HL-60 (cell line): ENCODE measurements at regions not wholly inside any gene's neighbourhood (a gene's known extent, or its start where the extent isn't known, plus 50 kb on each side); places are given as distances from the start of the nearest gene placed in this dataset.

ENCODE experiments used
- DNase-seq, 2 experiments: peaks; one replicate each; pipeline ENCODE4 v3.0.0-alpha.2; 2010 to 2020; ENCODE audit warnings: low read depth in 1 of 2, low spot score in 1 of 2
- H3K27ac ChIP-seq: fragments of 250-450 bp; sonication (Bioruptor Pico); replicated peaks from 2 replicates; pipeline ENCODE4 v1.5.1; 2020; ENCODE audit warnings: mild to moderate bottlenecking, moderate library complexity
- H3K27me3 ChIP-seq: fragments of 250-450 bp; sonication (Bioruptor Pico); 2 replicates; pipeline ENCODE4 v1.5.1; 2021; ENCODE audit warnings: mild to moderate bottlenecking, moderate library complexity; ENCODE audit not compliant: insufficient read depth, poor library complexity, severe bottlenecking
- H3K4me3 ChIP-seq: replicated peaks from 2 replicates; pipeline ENCODE4 v1.5.1; 2011; ENCODE audit warnings: mild to moderate bottlenecking, control low read depth, low read length; ENCODE audit not compliant: insufficient read depth
- GABPA ChIP-seq: IDR thresholded peaks from 2 replicates; pipeline ENCODE4 v1.6.1; 2012; ENCODE audit warnings: low read depth
- POLR2AphosphoS5 ChIP-seq: IDR thresholded peaks from 2 replicates; pipeline ENCODE4 v1.6.1; 2012; ENCODE audit warnings: low read depth
- SPI1 ChIP-seq: IDR thresholded peaks from 2 replicates; pipeline ENCODE4 v1.6.1; 2012; ENCODE audit warnings: low read depth, mild to moderate bottlenecking, borderline replicate concordance
- TF ChIP-seq, protein P1 (sequence below): IDR thresholded peaks from one replicate; pipeline ENCODE4 v1.5.1; 2011; ENCODE audit warnings: low read length, control low read depth, inconsistent platforms; ENCODE audit not compliant: insufficient read depth
- TF ChIP-seq, protein P2 (sequence below): IDR thresholded peaks from 2 replicates; pipeline ENCODE4 v1.6.1; 2012; ENCODE audit warnings: low read depth; ENCODE audit not compliant: insufficient replicate concordance

DNA sequence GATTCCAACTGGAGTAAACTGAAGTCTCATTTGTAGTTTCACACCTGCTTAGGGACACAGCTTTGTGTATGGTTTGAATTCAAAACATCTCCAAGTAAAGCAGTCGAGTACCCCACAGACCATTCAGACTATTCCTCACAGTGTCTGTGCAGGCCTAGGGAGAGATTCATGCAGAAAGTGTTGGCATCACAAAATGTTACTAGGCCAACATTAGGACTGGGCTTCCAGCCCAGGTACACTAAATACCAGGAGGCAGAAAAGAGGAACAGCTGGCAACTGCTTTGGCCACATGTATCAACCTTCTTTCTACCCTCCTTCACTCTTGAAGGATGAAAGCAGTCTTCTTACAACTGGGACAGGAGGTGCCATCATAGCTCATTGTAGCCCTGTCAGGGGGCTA is 270.4 kb upstream of the TMEFF2 start:
- no peak overlapping the region for H3K27ac ChIP-seq
- no peak overlapping the region for H3K4me3 ChIP-seq
- TF ChIP-seq SPI1: peak; percentile 43; the same call in 1 of the 2 replicates
- TF ChIP-seq, protein P1, sequence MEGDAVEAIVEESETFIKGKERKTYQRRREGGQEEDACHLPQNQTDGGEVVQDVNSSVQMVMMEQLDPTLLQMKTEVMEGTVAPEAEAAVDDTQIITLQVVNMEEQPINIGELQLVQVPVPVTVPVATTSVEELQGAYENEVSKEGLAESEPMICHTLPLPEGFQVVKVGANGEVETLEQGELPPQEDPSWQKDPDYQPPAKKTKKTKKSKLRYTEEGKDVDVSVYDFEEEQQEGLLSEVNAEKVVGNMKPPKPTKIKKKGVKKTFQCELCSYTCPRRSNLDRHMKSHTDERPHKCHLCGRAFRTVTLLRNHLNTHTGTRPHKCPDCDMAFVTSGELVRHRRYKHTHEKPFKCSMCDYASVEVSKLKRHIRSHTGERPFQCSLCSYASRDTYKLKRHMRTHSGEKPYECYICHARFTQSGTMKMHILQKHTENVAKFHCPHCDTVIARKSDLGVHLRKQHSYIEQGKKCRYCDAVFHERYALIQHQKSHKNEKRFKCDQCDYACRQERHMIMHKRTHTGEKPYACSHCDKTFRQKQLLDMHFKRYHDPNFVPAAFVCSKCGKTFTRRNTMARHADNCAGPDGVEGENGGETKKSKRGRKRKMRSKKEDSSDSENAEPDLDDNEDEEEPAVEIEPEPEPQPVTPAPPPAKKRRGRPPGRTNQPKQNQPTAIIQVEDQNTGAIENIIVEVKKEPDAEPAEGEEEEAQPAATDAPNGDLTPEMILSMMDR: no peak
- H3K27me3 ChIP-seq: no peaks in the 10 kb centered on the region
- no peak for DNase-seq

DNA sequence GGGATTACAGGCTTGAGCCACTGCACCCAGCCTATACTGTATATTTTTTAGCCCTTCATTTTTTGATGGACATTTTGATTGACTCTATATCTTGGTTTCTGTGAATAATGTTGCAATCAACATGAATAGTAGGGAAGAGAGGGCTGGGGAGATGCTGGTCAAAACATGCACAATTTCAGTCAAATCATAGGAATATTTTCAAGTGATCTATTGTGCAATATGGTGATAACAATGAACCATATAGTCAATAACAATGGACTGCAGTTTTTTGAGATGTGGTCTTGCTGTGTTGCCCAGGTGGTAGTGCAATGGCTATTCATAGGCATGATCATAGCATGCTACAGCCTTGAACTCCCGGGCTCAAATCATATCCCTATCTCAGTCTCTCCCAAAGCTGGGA is 264.7 kb upstream of the TMEFF2 start:
- no peak for DNase-seq
- TF ChIP-seq SPI1: no peak
- TF ChIP-seq GABPA: no peak
- TF ChIP-seq, protein P1: no peak
- TF ChIP-seq POLR2AphosphoS5: no peak
- TF ChIP-seq, protein P2, sequence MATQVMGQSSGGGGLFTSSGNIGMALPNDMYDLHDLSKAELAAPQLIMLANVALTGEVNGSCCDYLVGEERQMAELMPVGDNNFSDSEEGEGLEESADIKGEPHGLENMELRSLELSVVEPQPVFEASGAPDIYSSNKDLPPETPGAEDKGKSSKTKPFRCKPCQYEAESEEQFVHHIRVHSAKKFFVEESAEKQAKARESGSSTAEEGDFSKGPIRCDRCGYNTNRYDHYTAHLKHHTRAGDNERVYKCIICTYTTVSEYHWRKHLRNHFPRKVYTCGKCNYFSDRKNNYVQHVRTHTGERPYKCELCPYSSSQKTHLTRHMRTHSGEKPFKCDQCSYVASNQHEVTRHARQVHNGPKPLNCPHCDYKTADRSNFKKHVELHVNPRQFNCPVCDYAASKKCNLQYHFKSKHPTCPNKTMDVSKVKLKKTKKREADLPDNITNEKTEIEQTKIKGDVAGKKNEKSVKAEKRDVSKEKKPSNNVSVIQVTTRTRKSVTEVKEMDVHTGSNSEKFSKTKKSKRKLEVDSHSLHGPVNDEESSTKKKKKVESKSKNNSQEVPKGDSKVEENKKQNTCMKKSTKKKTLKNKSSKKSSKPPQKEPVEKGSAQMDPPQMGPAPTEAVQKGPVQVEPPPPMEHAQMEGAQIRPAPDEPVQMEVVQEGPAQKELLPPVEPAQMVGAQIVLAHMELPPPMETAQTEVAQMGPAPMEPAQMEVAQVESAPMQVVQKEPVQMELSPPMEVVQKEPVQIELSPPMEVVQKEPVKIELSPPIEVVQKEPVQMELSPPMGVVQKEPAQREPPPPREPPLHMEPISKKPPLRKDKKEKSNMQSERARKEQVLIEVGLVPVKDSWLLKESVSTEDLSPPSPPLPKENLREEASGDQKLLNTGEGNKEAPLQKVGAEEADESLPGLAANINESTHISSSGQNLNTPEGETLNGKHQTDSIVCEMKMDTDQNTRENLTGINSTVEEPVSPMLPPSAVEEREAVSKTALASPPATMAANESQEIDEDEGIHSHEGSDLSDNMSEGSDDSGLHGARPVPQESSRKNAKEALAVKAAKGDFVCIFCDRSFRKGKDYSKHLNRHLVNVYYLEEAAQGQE: no peak
- Histone ChIP-seq H3K27me3 (no peaks in the 10 kb centered on the region), H3K27ac (no peak overlapping the region), H3K4me3 (no peak overlapping the region)

DNA sequence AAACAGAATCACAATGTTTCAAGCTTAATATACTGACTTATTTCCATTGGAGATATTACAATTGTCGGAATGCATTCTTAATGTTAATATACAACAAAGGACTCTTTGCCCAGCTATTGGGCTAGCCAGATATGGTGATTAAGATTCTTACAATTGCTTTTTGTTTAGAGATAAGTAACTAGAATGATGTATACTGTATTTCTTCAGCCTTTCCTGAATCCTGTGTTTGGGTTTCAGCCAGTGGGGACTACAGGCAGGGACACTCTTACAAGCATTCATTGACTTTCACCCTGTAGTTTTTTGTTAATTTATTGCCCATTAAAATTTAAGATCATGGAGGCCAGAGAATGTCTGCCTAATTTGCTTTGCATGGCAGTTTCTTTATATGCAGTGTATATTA is 254.1 kb upstream of the TMEFF2 start:
- TF ChIP-seq, protein P2: no peak
- TF ChIP-seq, protein P1: no peak
- TF ChIP-seq GABPA: no peak
- TF ChIP-seq POLR2AphosphoS5: no peak
- no peak for TF ChIP-seq SPI1
- Histone ChIP-seq H3K27me3 (no peaks in the 10 kb centered on the region), H3K4me3 (no peak overlapping the region), H3K27ac (no peak overlapping the region)
- no peak for DNase-seq

DNA sequence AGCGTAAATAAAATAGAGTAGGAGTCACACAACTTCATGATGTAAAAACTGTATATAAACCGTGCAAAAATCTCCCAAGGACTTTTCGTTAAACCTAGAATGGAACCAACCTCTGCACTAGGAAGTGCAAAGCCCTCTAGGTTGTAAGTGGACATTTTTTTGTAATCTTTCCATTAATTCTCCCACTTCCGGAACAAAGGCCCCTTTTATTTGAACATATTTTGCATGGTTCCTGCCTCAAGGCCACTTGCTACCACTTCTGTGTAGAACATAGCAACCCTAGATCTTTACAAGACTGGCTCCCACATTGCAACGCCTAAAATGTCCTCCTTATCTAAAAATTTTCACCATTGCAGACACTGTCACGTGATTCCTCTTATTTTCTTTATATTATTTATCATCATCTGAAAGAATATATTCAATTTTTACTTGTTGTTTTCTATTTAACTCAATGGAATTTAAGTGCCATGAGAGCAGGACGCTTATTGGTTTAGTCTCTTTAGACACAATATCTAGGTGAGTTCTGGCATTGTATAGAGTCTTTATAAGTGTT is 249.6 kb upstream of the TMEFF2 start:
- H3K27ac ChIP-seq: no peak overlapping the region
- no peaks in the 10 kb centered on the region for H3K27me3 ChIP-seq
- no peak for DNase-seq
- no peak overlapping the region for H3K4me3 ChIP-seq
- no peak for TF ChIP-seq SPI1
- TF ChIP-seq, protein P2: no peak
- no peak for TF ChIP-seq GABPA
- TF ChIP-seq POLR2AphosphoS5: no peak
- TF ChIP-seq, protein P1: no peak
